ENCODE measurements at regions not wholly inside any gene's neighbourhood (a gene's known extent, or its start where the extent isn't known, plus 50 kb on each side); places are given as distances from the start of the nearest gene placed in this dataset.
A peak's percentile ranks its signal among the peaks of the same experiment; 100 is the strongest.

DNA sequence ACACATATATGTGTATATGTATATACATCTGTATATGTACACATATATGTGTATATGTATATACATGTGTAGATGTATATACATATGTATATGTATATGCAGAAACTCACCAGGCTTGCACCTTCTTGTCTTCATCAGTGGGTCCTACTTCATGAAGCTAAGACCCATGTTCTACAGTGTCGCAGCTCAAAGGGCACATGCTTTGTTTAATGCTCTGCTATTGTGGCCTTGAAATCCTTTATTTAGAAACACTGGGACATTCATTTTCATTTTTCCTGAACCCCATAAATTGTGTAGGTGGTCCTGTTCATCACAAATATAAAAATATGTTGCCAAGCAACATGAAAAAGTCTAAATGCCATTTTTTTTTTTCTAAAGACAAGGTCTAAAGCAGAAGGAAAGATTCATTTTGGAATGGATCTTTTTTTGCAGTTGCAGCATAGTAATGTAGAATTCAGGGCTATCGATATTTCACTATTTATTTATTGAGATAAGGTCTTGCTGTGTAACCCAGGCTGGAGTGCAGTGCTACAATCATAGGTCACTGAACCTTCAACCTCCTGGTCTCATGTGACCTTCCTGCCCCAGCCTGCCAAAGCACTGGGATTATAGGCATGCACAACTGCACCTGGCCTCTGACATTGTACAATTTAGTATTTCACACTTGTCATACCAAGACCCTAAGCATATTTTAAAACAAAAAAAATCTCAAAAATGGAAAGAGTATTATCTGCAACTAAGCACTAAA lies 1460.5 kb downstream of the NLGN4Y start:
- Histone ChIP-seq H3K36me3 (ENCODE audit: low read depth) (no peaks in the 10 kb centered on the region), H3K4me1 (ENCODE audit: insufficient read depth, poor library complexity, severe bottlenecking) (no peaks in the 10 kb centered on the region), H3K9me3 (ENCODE audit: severe bottlenecking) (no peaks in the 10 kb centered on the region), H3K27me3 (ENCODE audit: insufficient read depth, poor library complexity, severe bottlenecking) (no peaks in the 10 kb centered on the region), H3K4me3 (ENCODE audit: severe bottlenecking) (no peak overlapping the region), H3K27ac (ENCODE audit: poor library complexity, severe bottlenecking) (no peak overlapping the region)
- TF ChIP-seq, protein P1, sequence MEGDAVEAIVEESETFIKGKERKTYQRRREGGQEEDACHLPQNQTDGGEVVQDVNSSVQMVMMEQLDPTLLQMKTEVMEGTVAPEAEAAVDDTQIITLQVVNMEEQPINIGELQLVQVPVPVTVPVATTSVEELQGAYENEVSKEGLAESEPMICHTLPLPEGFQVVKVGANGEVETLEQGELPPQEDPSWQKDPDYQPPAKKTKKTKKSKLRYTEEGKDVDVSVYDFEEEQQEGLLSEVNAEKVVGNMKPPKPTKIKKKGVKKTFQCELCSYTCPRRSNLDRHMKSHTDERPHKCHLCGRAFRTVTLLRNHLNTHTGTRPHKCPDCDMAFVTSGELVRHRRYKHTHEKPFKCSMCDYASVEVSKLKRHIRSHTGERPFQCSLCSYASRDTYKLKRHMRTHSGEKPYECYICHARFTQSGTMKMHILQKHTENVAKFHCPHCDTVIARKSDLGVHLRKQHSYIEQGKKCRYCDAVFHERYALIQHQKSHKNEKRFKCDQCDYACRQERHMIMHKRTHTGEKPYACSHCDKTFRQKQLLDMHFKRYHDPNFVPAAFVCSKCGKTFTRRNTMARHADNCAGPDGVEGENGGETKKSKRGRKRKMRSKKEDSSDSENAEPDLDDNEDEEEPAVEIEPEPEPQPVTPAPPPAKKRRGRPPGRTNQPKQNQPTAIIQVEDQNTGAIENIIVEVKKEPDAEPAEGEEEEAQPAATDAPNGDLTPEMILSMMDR (IDR thresholded peaks at IDR 0.05; ENCODE audit: poor library complexity, severe bottlenecking) = no peak
- ATAC-seq (ENCODE audit: low read depth) (no peak), DNase-seq (ENCODE audit: low spot score) (no peak)

DNA sequence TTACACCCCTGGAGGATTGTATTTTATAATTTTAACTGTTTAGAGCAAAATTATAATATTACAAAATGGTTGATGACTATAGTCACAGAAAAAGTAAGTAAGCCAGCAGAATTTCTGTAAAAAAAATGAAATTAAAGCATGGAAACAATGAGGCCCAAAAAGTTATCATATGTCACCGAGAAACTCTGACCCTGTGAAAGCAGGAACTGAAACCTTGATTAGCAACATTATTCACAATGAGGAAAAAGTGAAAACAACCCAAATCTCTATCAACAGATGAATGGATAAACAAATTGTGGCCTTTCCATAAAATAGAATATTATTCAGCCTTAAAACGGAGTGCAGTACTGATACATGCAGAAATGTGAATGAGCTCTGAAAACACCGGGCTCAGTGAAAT lies 1471.7 kb downstream of the NLGN4Y start:
- Histone ChIP-seq H3K27me3 (ENCODE audit: insufficient read depth, poor library complexity, severe bottlenecking) (no peaks in the 10 kb centered on the region), H3K4me3 (ENCODE audit: severe bottlenecking) (no peak overlapping the region), H3K4me1 (ENCODE audit: insufficient read depth, poor library complexity, severe bottlenecking) (no peaks in the 10 kb centered on the region), H3K36me3 (ENCODE audit: low read depth) (no peaks in the 10 kb centered on the region), H3K9me3 (ENCODE audit: severe bottlenecking) (no peaks in the 10 kb centered on the region), H3K27ac (ENCODE audit: poor library complexity, severe bottlenecking) (no peak overlapping the region)
- TF ChIP-seq, protein P1 (IDR thresholded peaks at IDR 0.05; ENCODE audit: poor library complexity, severe bottlenecking) = no peak
- DNase-seq (ENCODE audit: low spot score) = no peak
- ATAC-seq (ENCODE audit: low read depth) = no peak

DNA sequence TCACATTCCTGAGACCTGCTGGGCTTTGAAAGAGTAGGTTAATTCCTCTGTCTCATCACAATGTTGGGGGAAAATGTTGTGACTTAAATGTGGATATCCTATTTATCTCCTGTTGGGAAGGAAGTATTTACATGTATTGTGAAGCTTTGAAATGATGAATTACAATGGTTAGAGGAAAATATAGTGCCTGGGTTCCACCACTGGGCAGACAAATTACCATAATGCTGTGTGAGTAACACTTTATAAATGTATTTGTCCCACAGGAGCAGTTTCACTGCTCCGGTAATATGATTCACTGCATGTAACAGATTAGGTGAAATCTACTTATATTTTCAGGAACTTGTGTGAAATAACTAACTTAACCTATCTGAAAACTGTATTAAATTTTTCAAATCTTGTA lies 1476.4 kb downstream of the NLGN4Y start:
- ATAC-seq (ENCODE audit: low read depth) (peak; percentile 93), DNase-seq (ENCODE audit: low spot score) (no peak)
- no peaks in the 10 kb centered on the region for H3K4me1 ChIP-seq (ENCODE audit: insufficient read depth, poor library complexity, severe bottlenecking)
- H3K27ac ChIP-seq (ENCODE audit: poor library complexity, severe bottlenecking) = no peak overlapping the region
- H3K9me3 ChIP-seq (ENCODE audit: severe bottlenecking) = no peaks in the 10 kb centered on the region
- no peaks in the 10 kb centered on the region for H3K36me3 ChIP-seq (ENCODE audit: low read depth)
- TF ChIP-seq, protein P1 (IDR thresholded peaks at IDR 0.05; ENCODE audit: poor library complexity, severe bottlenecking) = no peak
- H3K27me3 ChIP-seq (ENCODE audit: insufficient read depth, poor library complexity, severe bottlenecking) = no peaks in the 10 kb centered on the region
- no peak overlapping the region for H3K4me3 ChIP-seq (ENCODE audit: severe bottlenecking)

DNA sequence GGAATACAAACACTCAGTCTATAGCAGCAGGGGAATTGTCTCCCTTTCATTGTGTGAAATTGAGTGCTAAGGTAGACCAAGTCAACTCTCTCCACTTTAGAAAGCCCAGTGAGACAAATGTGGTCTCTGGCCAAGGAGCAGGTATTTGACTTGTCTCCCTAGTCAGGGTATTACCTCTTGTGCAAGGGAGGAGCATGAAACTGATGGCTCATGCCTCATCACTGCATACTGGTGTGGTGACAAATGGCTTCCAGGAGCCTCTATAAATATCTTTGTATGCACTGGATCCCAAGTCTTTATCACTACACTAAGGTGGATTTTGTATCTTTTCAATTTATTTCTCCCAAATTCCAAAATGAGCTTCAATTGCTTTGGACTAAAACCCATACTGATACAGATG lies 1477.6 kb downstream of the NLGN4Y start:
- Histone ChIP-seq H3K36me3 (ENCODE audit: low read depth) (no peaks in the 10 kb centered on the region), H3K4me1 (ENCODE audit: insufficient read depth, poor library complexity, severe bottlenecking) (no peaks in the 10 kb centered on the region), H3K9me3 (ENCODE audit: severe bottlenecking) (no peaks in the 10 kb centered on the region), H3K27me3 (ENCODE audit: insufficient read depth, poor library complexity, severe bottlenecking) (no peaks in the 10 kb centered on the region), H3K4me3 (ENCODE audit: severe bottlenecking) (no peak overlapping the region), H3K27ac (ENCODE audit: poor library complexity, severe bottlenecking) (no peak overlapping the region)
- ATAC-seq (ENCODE audit: low read depth) (no peak), DNase-seq (ENCODE audit: low spot score) (no peak)
- TF ChIP-seq, protein P1 (IDR thresholded peaks at IDR 0.05; ENCODE audit: poor library complexity, severe bottlenecking) = no peak

DNA sequence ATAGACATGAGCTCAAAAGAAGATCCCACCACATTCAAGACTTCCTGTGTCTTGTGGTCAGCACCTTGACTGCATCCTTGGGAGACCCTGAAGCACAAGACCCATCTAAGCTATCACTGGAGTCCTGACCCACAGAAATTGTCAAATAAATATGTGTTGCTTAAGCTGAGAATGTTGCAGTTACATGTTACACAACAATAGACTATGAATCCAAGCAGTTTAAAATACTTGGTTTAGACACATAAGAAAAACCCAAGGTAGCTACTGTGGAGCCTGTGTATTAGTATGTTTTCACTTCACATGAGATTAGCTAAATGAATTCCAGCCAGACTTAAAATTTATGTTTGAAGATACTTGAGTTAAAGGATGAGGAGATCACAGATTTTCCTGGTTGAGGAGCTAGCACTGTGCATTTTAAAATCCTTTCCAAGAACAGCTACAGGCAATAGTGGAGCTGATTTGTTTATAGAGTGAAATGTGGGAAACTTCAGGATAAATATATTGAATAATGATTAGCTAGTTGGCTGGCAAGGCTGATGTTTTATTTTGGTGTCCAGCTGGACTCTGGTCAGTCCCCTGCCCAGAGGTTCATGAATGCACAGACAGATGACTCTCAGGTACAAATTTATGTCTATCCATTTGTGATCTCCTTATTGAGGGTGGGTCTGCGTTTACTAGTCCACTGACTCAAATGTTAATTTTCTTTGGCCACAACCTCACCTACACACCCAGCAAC lies 1527.7 kb downstream of the NLGN4Y start:
- ATAC-seq (ENCODE audit: low read depth) (no peak), DNase-seq (ENCODE audit: low spot score) (no peak)
- TF ChIP-seq, protein P1 (IDR thresholded peaks at IDR 0.05; ENCODE audit: poor library complexity, severe bottlenecking) = no peak
- Histone ChIP-seq H3K4me1 (ENCODE audit: insufficient read depth, poor library complexity, severe bottlenecking) (no peaks in the 10 kb centered on the region), H3K4me3 (ENCODE audit: severe bottlenecking) (no peak overlapping the region), H3K27ac (ENCODE audit: poor library complexity, severe bottlenecking) (no peak overlapping the region), H3K9me3 (ENCODE audit: severe bottlenecking) (no peaks in the 10 kb centered on the region), H3K27me3 (ENCODE audit: insufficient read depth, poor library complexity, severe bottlenecking) (no peaks in the 10 kb centered on the region), H3K36me3 (ENCODE audit: low read depth) (no peaks in the 10 kb centered on the region)

Measured in RWPE2 (cell line).